HG03135 (cell line): ENCODE measurements at regions not wholly inside any gene's neighbourhood (a gene's known extent, or its start where the extent isn't known, plus 50 kb on each side); places are given as distances from the start of the nearest gene placed in this dataset.
"Not testable (repeated sequence)": the region's sequence is repeated elsewhere in the genome, so short reads cannot be mapped to it uniquely, and the experiment has no call there.

Experiments
- ATAC-seq: cut with Tn5 transposase; IDR thresholded peaks from one replicate; pipeline ENCODE4 v1.9.1; 2021; ENCODE audit warnings: mild to moderate bottlenecking, moderate library complexity; ENCODE audit not compliant: unreplicated experiment

- no peak for ATAC-seq
These were observed 159.4 kb downstream of the SPTSSA start for GRCh38 chr14:34302654-34303053.

GRCh38 chr14:34300882-34301734 lies 160.9 kb downstream of the SPTSSA start:
- no peak for ATAC-seq

- ATAC-seq = no peak
These were observed 161.7 kb downstream of the SPTSSA start for GRCh38 chr14:34300330-34300729.

- no peak for ATAC-seq
These were observed 162.7 kb downstream of the SPTSSA start for GRCh38 chr14:34299360-34299759.

GRCh38 chr14:34297786-34298520 lies 164.1 kb downstream of the SPTSSA start:
- no peak for ATAC-seq

GRCh38 chr14:34283590-34283989 lies 178.4 kb downstream of the SPTSSA start:
- no peak for ATAC-seq

GRCh38 chr14:34277191-34277590 lies 184.8 kb downstream of the SPTSSA start:
- no peak for ATAC-seq

- no peak for ATAC-seq
These were observed 186.5 kb downstream of the SPTSSA start for GRCh38 chr14:34275530-34275929.

- ATAC-seq = no peak
These were observed 187.0 kb downstream of the SPTSSA start for GRCh38 chr14:34275078-34275477.

- not testable (repeated sequence) for ATAC-seq
These were observed 188.3 kb downstream of the SPTSSA start for GRCh38 chr14:34273716-34274115.

- no peak for ATAC-seq
These were observed 191.7 kb downstream of the SPTSSA start for GRCh38 chr14:34270361-34270760.

- no peak for ATAC-seq
These were observed 195.7 kb downstream of the SPTSSA start for GRCh38 chr14:34266344-34266743.

GRCh38 chr14:34262127-34262910 lies 199.7 kb downstream of the SPTSSA start:
- ATAC-seq = no peak

- no peak for ATAC-seq
These were observed 202.0 kb downstream of the SPTSSA start for GRCh38 chr14:34259996-34260395.

- no peak for ATAC-seq
These were observed 203.7 kb downstream of the SPTSSA start for GRCh38 chr14:34258318-34258717.

GRCh38 chr14:34257505-34257904 lies 204.5 kb downstream of the SPTSSA start:
- no peak for ATAC-seq

GRCh38 chr14:34256223-34256622 lies 205.8 kb downstream of the SPTSSA start:
- ATAC-seq = no peak

- ATAC-seq = no peak
These were observed 207.5 kb downstream of the SPTSSA start for GRCh38 chr14:34254571-34254970.

- no peak for ATAC-seq
These were observed 208.0 kb downstream of the SPTSSA start for GRCh38 chr14:34254031-34254430.

- no peak for ATAC-seq
These were observed 209.8 kb downstream of the SPTSSA start for GRCh38 chr14:34252227-34252626.

GRCh38 chr14:34251662-34252061 lies 210.4 kb downstream of the SPTSSA start:
- ATAC-seq = no peak
